Mesothelial cell of epicardium (in vitro differentiated cells): ENCODE measurements at regions not wholly inside any gene's neighbourhood (a gene's known extent, or its start where the extent isn't known, plus 50 kb on each side); places are given as distances from the start of the nearest gene placed in this dataset.

Source experiments
- DNase-seq, 2 experiments: peaks; one replicate each; pipeline ENCODE4 v3.0.0; 2021; ENCODE audit warnings: low spot score in 2 of 2; ENCODE audit not compliant: unreplicated experiment in 2 of 2
- H3K27ac Mint-ChIP-seq: 2 replicates; pipeline ENCODE4 v1.8.0; 2021; ENCODE audit warnings: mixed read lengths
- H3K27me3 Mint-ChIP-seq: 2 replicates; pipeline ENCODE4 v1.8.0; 2021; ENCODE audit warnings: low read depth, mixed read lengths
- H3K36me3 Mint-ChIP-seq: 2 replicates; pipeline ENCODE4 v1.8.0; 2021; ENCODE audit warnings: mixed read lengths
- H3K4me1 Mint-ChIP-seq: 2 replicates; pipeline ENCODE4 v1.8.0; 2021; ENCODE audit warnings: mixed read lengths
- H3K4me3 Mint-ChIP-seq: 2 replicates; pipeline ENCODE4 v1.8.0; 2021; ENCODE audit warnings: mild to moderate bottlenecking, moderate library complexity, mixed read lengths
- H3K9me3 Mint-ChIP-seq: 2 replicates; pipeline ENCODE4 v1.8.0; 2021; ENCODE audit warnings: mixed read lengths
- CTCF ChIP-seq: fragments of 200-600 bp; sonication (generic); IDR thresholded peaks from one replicate; pipeline ENCODE4 v1.5.0; 2021; ENCODE audit warnings: antibody characterized with exemption; ENCODE audit not compliant: unreplicated experiment

- H3K27me3 Mint-ChIP-seq = no peaks in the 10 kb centered on the region
- H3K27ac Mint-ChIP-seq = no peak overlapping the region
- no peak for TF ChIP-seq CTCF
- no peak overlapping the region for H3K4me3 Mint-ChIP-seq
- peaks cover under 1% of the 10 kb centered on the region for H3K36me3 Mint-ChIP-seq
- no peaks in the 10 kb centered on the region for H3K9me3 Mint-ChIP-seq
- peaks cover 17% of the 10 kb centered on the region for H3K4me1 Mint-ChIP-seq
- DNase-seq = no peak
Observed at GRCh38 chr1:94723894-94724293, 96.3 kb upstream of the SLC44A3 start.

GRCh38 chr1:94723463-94723862, 96.7 kb upstream of the SLC44A3 start:
- no peak overlapping the region for H3K4me3 Mint-ChIP-seq
- no peaks in the 10 kb centered on the region for H3K36me3 Mint-ChIP-seq
- no peaks in the 10 kb centered on the region for H3K27me3 Mint-ChIP-seq
- H3K4me1 Mint-ChIP-seq = peaks cover 16% of the 10 kb centered on the region
- no peaks in the 10 kb centered on the region for H3K9me3 Mint-ChIP-seq
- no peak for TF ChIP-seq CTCF
- no peak for DNase-seq
- no peak overlapping the region for H3K27ac Mint-ChIP-seq

- H3K36me3 Mint-ChIP-seq = no peaks in the 10 kb centered on the region
- no peak for DNase-seq
- H3K9me3 Mint-ChIP-seq = no peaks in the 10 kb centered on the region
- H3K27me3 Mint-ChIP-seq = no peaks in the 10 kb centered on the region
- no peak overlapping the region for H3K4me3 Mint-ChIP-seq
- peaks cover 3% of the 10 kb centered on the region for H3K4me1 Mint-ChIP-seq
- H3K27ac Mint-ChIP-seq = no peak overlapping the region
- no peak for TF ChIP-seq CTCF
Observed at GRCh38 chr1:94722181-94722580, 98.0 kb upstream of the SLC44A3 start.

- Mint-ChIP-seq H3K4me3 (no peak overlapping the region), H3K27ac (no peak overlapping the region), H3K4me1 (no peaks in the 10 kb centered on the region), H3K36me3 (peaks cover 3% of the 10 kb centered on the region), H3K9me3 (no peaks in the 10 kb centered on the region), H3K27me3 (no peaks in the 10 kb centered on the region)
- DNase-seq = no peak
- TF ChIP-seq CTCF = no peak
Observed at GRCh38 chr1:94721240-94721639, 98.9 kb upstream of the SLC44A3 start.

- H3K36me3 Mint-ChIP-seq = peaks cover 3% of the 10 kb centered on the region
- no peak for TF ChIP-seq CTCF
- H3K4me1 Mint-ChIP-seq = no peaks in the 10 kb centered on the region
- no peak for DNase-seq
- no peaks in the 10 kb centered on the region for H3K27me3 Mint-ChIP-seq
- no peak overlapping the region for H3K27ac Mint-ChIP-seq
- H3K4me3 Mint-ChIP-seq = no peak overlapping the region
- no peaks in the 10 kb centered on the region for H3K9me3 Mint-ChIP-seq
Observed at GRCh38 chr1:94719926-94720793, 100.0 kb upstream of the SLC44A3 start.
